ENCODE measurements at regions not wholly inside any gene's neighbourhood (a gene's known extent, or its start where the extent isn't known, plus 50 kb on each side); places are given as distances from the start of the nearest gene placed in this dataset.

DNA sequence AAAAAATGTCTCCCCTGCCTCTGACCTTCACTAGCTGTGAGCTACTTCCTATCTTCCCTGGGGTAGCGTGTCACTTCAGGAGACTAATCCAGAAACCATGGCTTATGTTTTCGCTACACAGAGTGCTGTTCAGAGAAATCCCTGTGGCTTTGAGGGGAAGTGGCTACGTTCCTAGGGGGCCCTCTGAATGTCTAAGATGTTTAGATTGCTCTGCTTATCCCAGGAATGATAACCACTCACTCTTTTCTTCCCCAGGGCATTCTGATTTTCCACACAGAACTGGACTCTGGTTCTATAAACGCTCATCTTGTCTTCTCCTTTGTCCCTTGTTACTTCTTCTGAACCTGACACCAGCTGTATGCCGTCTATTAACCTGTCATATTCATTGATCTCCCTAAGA is 572.5 kb downstream of the OLFM4 start:
- ATAC-seq (replicated peaks in 1 of 4) (no peak), DNase-seq (no peak)
- Mint-ChIP-seq H3K4me3 (no peak overlapping the region), H3K4me1 (no peaks in the 10 kb centered on the region), H3K27ac (no peak overlapping the region), H3K9me3 (peaks cover 13 to 18% (median 17%) of the 10 kb centered on the region in 3 donors), H3K36me3 (no peaks in the 10 kb centered on the region), H3K27me3 (no peaks in the 10 kb centered on the region)
- Histone ChIP-seq H3K27me3 (replicated peaks in 1 of 2; ENCODE audit: control insufficient read depth in 2 of 2, extremely low read depth in 1 of 2, insufficient read depth in 2 of 2, low read length in 1 of 2) (no peaks in the 10 kb centered on the region), H3K27ac (ENCODE audit: low read length) (no peak overlapping the region), H3K36me3 (ENCODE audit: control insufficient read depth in 2 of 2, extremely low read depth in 1 of 2, insufficient read depth in 1 of 2, low read length in 1 of 2) (no peaks in the 10 kb centered on the region), H3K4me3 (ENCODE audit: control insufficient read depth in 1 of 2, extremely low read depth in 1 of 2, low read length in 1 of 2) (no peak overlapping the region), H3K9me3 (no peaks in the 10 kb centered on the region), H3K4me1 (ENCODE audit: control insufficient read depth in 1 of 2, extremely low read depth in 1 of 2, insufficient read depth in 2 of 2, low read length in 2 of 2) (no peaks in the 10 kb centered on the region)
- ChIA-PET CTCF (no interaction called here), POLR2A (no interaction called here)
- 58% methylated on average over 2 of the region's 5 CpGs for WGBS (ENCODE audit: insufficient coverage)

DNA sequence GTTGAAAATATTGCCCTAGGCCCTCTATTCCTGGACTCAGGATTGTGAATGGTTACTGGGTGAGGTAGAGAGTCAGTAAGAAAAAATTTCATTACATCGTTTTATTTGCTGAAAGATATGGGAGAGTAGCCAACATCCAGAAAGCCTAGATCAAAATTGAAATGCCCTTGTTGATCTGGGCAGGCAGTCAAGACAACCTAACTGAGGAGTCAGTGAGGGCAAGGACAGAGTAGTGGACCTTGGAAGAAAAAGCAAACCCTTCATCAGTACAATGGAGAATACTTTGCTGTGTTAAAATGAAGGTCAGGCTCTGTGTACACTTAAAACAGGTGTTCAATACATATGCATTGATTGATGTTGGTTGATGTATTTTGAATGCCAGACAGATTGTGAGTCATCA is 576.7 kb downstream of the OLFM4 start:
- POLR2A ChIA-PET: no interaction called here
- H3K9me3 Mint-ChIP-seq: peaks cover 13 to 24% (median 19%) of the 10 kb centered on the region in 3 donors
- no peaks in the 10 kb centered on the region for H3K36me3 ChIP-seq (ENCODE audit: control insufficient read depth in 2 of 2, extremely low read depth in 1 of 2, insufficient read depth in 1 of 2, low read length in 1 of 2)

DNA sequence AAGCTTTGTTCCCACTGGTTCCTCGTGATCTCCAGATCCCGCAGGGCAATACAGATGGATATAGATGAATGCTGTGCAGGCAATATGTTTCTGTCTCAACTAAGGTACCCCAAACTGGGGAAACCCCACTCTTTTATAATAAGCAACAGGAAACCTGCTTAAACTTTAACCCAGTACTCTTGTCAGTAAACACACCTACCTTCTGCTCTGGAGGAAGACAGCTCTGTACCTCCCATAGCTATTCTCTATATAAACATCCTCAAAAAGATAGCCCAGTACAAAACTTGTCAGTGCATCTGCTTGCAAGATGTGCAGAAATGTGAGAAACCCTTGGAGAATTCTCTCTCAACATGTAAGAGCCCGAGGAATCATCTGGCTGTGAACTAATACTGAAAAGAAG is 583.6 kb downstream of the OLFM4 start:
- Mint-ChIP-seq H3K4me3 (no peak overlapping the region), H3K27ac (no peak overlapping the region), H3K36me3 (no peaks in the 10 kb centered on the region), H3K9me3 (peaks cover 0 to 6% (median 4%) of the 10 kb centered on the region in 3 donors), H3K4me1 (no peaks in the 10 kb centered on the region), H3K27me3 (no peaks in the 10 kb centered on the region)
- Histone ChIP-seq H3K4me1 (ENCODE audit: control insufficient read depth in 1 of 2, extremely low read depth in 1 of 2, insufficient read depth in 2 of 2, low read length in 2 of 2) (no peaks in the 10 kb centered on the region), H3K4me3 (ENCODE audit: control insufficient read depth in 1 of 2, extremely low read depth in 1 of 2, low read length in 1 of 2) (no peak overlapping the region), H3K27me3 (replicated peaks in 1 of 2; ENCODE audit: control insufficient read depth in 2 of 2, extremely low read depth in 1 of 2, insufficient read depth in 2 of 2, low read length in 1 of 2) (no peaks in the 10 kb centered on the region), H3K36me3 (ENCODE audit: control insufficient read depth in 2 of 2, extremely low read depth in 1 of 2, insufficient read depth in 1 of 2, low read length in 1 of 2) (no peaks in the 10 kb centered on the region), H3K9me3 (no peaks in the 10 kb centered on the region), H3K27ac (ENCODE audit: low read length) (no peak overlapping the region)
- ATAC-seq (replicated peaks in 1 of 4) (no peak), DNase-seq (no peak)
- WGBS (ENCODE audit: insufficient coverage): no CpG with 5 or more reads among the region's 3 CpGs
- ChIA-PET POLR2A (no interaction called here), CTCF (no interaction called here)

More for the DNA sequence above, 576.7 kb downstream of the OLFM4 start:
- CTCF ChIA-PET: no interaction called here
- no peak overlapping the region for H3K27ac Mint-ChIP-seq
- no peak overlapping the region for H3K4me3 Mint-ChIP-seq
- no peaks in the 10 kb centered on the region for H3K36me3 Mint-ChIP-seq
- no peaks in the 10 kb centered on the region for H3K27me3 Mint-ChIP-seq
- no peaks in the 10 kb centered on the region for H3K4me1 ChIP-seq (ENCODE audit: control insufficient read depth in 1 of 2, extremely low read depth in 1 of 2, insufficient read depth in 2 of 2, low read length in 2 of 2)
- DNase-seq: no peak
- WGBS (ENCODE audit: insufficient coverage): no CpG with 5 or more reads among the region's 1 CpG
- no peak for ATAC-seq (replicated peaks in 1 of 4)
- H3K4me3 ChIP-seq (ENCODE audit: control insufficient read depth in 1 of 2, extremely low read depth in 1 of 2, low read length in 1 of 2): no peak overlapping the region
- no peak overlapping the region for H3K27ac ChIP-seq (ENCODE audit: low read length)
- no peaks in the 10 kb centered on the region for H3K9me3 ChIP-seq
- H3K27me3 ChIP-seq (replicated peaks in 1 of 2; ENCODE audit: control insufficient read depth in 2 of 2, extremely low read depth in 1 of 2, insufficient read depth in 2 of 2, low read length in 1 of 2): no peaks in the 10 kb centered on the region
- no peaks in the 10 kb centered on the region for H3K4me1 Mint-ChIP-seq

DNA sequence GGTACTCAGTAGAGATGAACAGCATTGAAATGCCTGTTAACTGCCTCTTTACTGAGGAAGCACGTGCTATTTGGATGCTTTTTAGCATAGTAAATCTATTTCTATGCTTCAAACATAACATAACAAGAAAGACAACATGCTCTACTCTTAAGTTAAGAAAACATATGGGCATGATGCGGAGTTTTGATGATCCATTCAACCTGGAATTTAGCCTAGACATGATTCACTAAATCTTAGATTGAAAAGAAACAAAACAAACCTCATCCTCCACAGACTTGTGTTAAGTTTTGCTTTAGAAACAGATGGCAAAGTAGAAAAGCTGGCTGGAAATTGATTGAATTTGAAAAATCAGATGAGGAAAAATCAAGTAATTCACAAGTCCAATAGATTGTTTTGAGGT is 593.8 kb downstream of the OLFM4 start:
- Mint-ChIP-seq H3K27me3 (no peaks in the 10 kb centered on the region), H3K27ac (no peak overlapping the region), H3K4me3 (no peak overlapping the region), H3K4me1 (no peaks in the 10 kb centered on the region), H3K36me3 (no peaks in the 10 kb centered on the region), H3K9me3 (peaks cover 4 to 18% (median 14%) of the 10 kb centered on the region in 3 donors)
- Histone ChIP-seq H3K27me3 (replicated peaks in 1 of 2; ENCODE audit: control insufficient read depth in 2 of 2, extremely low read depth in 1 of 2, insufficient read depth in 2 of 2, low read length in 1 of 2) (no peaks in the 10 kb centered on the region), H3K36me3 (ENCODE audit: control insufficient read depth in 2 of 2, extremely low read depth in 1 of 2, insufficient read depth in 1 of 2, low read length in 1 of 2) (no peaks in the 10 kb centered on the region), H3K4me1 (ENCODE audit: control insufficient read depth in 1 of 2, extremely low read depth in 1 of 2, insufficient read depth in 2 of 2, low read length in 2 of 2) (no peaks in the 10 kb centered on the region), H3K4me3 (ENCODE audit: control insufficient read depth in 1 of 2, extremely low read depth in 1 of 2, low read length in 1 of 2) (no peak overlapping the region), H3K27ac (ENCODE audit: low read length) (no peak overlapping the region), H3K9me3 (no peaks in the 10 kb centered on the region)
- CTCF ChIA-PET: no interaction called here
- DNase-seq (no peak), ATAC-seq (replicated peaks in 1 of 4) (no peak)
- POLR2A ChIA-PET: no interaction called here
- no CpG with 5 or more reads among the region's 2 CpGs for WGBS (ENCODE audit: insufficient coverage)

DNA sequence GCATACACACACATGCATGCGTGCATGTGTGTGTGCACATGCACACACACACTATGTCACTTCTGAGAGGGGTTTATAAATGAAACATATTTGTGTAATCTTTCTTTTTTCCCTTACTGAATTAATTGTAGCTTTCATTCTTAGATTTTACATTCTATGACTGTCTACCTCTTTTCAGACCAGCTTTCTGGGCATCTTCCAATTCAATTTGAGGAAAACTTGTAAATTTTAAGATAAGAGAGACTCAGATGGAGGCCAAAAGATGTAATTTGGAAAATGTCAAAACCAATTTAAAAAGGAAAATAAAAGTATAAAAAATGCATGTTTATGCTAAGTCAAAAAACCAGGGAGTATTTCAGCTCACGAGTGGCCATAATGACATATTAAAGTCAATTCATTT is 594.5 kb downstream of the OLFM4 start:
- ChIA-PET POLR2A (no interaction called here), CTCF (no interaction called here)
- no peaks in the 10 kb centered on the region for H3K4me1 ChIP-seq (ENCODE audit: control insufficient read depth in 1 of 2, extremely low read depth in 1 of 2, insufficient read depth in 2 of 2, low read length in 2 of 2)
- Mint-ChIP-seq H3K4me1 (no peaks in the 10 kb centered on the region), H3K27me3 (no peaks in the 10 kb centered on the region), H3K27ac (no peak overlapping the region), H3K36me3 (no peaks in the 10 kb centered on the region), H3K9me3 (peaks cover 4 to 18% (median 14%) of the 10 kb centered on the region in 3 donors), H3K4me3 (no peak overlapping the region)
- no peaks in the 10 kb centered on the region for H3K27me3 ChIP-seq (replicated peaks in 1 of 2; ENCODE audit: control insufficient read depth in 2 of 2, extremely low read depth in 1 of 2, insufficient read depth in 2 of 2, low read length in 1 of 2)
- WGBS (ENCODE audit: insufficient coverage): no CpG with 5 or more reads among the region's 2 CpGs
- ATAC-seq (replicated peaks in 1 of 4) (no peak), DNase-seq (no peak)
- H3K27ac ChIP-seq (ENCODE audit: low read length): no peak overlapping the region
- no peaks in the 10 kb centered on the region for H3K36me3 ChIP-seq (ENCODE audit: control insufficient read depth in 2 of 2, extremely low read depth in 1 of 2, insufficient read depth in 1 of 2, low read length in 1 of 2)
- no peaks in the 10 kb centered on the region for H3K9me3 ChIP-seq
- no peak overlapping the region for H3K4me3 ChIP-seq (ENCODE audit: control insufficient read depth in 1 of 2, extremely low read depth in 1 of 2, low read length in 1 of 2)

DNA sequence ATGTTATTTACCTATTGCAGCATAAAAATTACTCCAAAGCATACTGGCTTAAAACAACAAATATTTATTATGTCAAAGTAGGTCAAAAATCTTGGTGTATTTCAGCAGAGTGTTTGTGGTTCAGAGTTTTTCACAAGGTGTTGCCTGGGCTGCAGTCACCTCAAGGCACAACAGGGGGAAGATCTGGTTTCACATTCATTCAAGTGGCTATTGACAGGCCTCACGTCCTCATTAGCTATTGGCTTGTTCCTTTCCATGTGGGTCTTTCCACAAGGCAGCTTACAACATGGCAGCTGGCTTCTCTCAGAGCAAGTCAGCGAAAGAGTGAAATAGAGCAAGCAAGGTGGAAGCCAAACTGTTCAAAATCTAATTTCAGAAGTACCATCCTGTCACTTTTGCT is 602.9 kb downstream of the OLFM4 start:
- no peaks in the 10 kb centered on the region for H3K27me3 ChIP-seq (replicated peaks in 1 of 2; ENCODE audit: control insufficient read depth in 2 of 2, extremely low read depth in 1 of 2, insufficient read depth in 2 of 2, low read length in 1 of 2)
- ChIA-PET POLR2A (no interaction called here), CTCF (no interaction called here)
- H3K4me1 ChIP-seq (ENCODE audit: control insufficient read depth in 1 of 2, extremely low read depth in 1 of 2, insufficient read depth in 2 of 2, low read length in 2 of 2): no peaks in the 10 kb centered on the region
- WGBS (ENCODE audit: insufficient coverage): 68% methylated on average over 2 of the region's 2 CpGs
- Mint-ChIP-seq H3K27me3 (no peaks in the 10 kb centered on the region), H3K4me3 (no peak overlapping the region), H3K4me1 (no peaks in the 10 kb centered on the region), H3K9me3 (peaks cover 6 to 10% (median 8%) of the 10 kb centered on the region in 3 donors), H3K36me3 (no peaks in the 10 kb centered on the region), H3K27ac (no peak overlapping the region)
- DNase-seq: no peak
- ATAC-seq (replicated peaks in 1 of 4): no peak
- H3K36me3 ChIP-seq (ENCODE audit: control insufficient read depth in 2 of 2, extremely low read depth in 1 of 2, insufficient read depth in 1 of 2, low read length in 1 of 2): no peaks in the 10 kb centered on the region
- H3K9me3 ChIP-seq: no peaks in the 10 kb centered on the region
- H3K27ac ChIP-seq (ENCODE audit: low read length): no peak overlapping the region
- no peak overlapping the region for H3K4me3 ChIP-seq (ENCODE audit: control insufficient read depth in 1 of 2, extremely low read depth in 1 of 2, low read length in 1 of 2)

DNA sequence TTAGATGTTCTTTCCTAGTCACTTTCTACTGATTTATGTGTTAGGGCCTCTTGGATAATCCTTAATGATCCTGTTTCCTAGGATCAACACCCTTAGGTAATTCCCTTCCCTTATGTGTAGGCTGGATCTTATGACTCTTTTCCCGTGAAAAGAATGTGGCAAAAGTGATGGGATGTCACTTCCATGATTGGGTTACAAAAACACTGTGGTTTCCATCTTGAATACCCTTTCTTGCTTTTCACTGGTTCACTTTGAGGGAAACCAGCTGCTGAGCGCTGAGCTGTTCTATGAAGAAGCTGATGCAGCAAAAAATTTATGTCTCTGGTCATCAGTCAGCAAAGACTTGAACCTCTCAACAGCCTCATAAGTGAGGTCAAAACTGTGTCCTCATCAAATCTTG is 609.4 kb downstream of the OLFM4 start:
- ATAC-seq (replicated peaks in 1 of 4): no peak
- Histone ChIP-seq H3K4me1 (ENCODE audit: control insufficient read depth in 1 of 2, extremely low read depth in 1 of 2, insufficient read depth in 2 of 2, low read length in 2 of 2) (no peaks in the 10 kb centered on the region), H3K9me3 (no peaks in the 10 kb centered on the region), H3K36me3 (ENCODE audit: control insufficient read depth in 2 of 2, extremely low read depth in 1 of 2, insufficient read depth in 1 of 2, low read length in 1 of 2) (no peaks in the 10 kb centered on the region), H3K27ac (ENCODE audit: low read length) (no peak overlapping the region), H3K27me3 (replicated peaks in 1 of 2; ENCODE audit: control insufficient read depth in 2 of 2, extremely low read depth in 1 of 2, insufficient read depth in 2 of 2, low read length in 1 of 2) (no peaks in the 10 kb centered on the region), H3K4me3 (ENCODE audit: control insufficient read depth in 1 of 2, extremely low read depth in 1 of 2, low read length in 1 of 2) (no peak overlapping the region)
- ChIA-PET CTCF (no interaction called here), POLR2A (no interaction called here)
- H3K27ac Mint-ChIP-seq: no peak overlapping the region
- H3K9me3 Mint-ChIP-seq: peaks cover 11 to 13% (median 13%) of the 10 kb centered on the region in 3 donors
- no peak for DNase-seq
- no peak overlapping the region for H3K4me3 Mint-ChIP-seq
- WGBS (ENCODE audit: insufficient coverage): 68% methylated on average over 2 of the region's 2 CpGs
- no peaks in the 10 kb centered on the region for H3K4me1 Mint-ChIP-seq
- no peaks in the 10 kb centered on the region for H3K27me3 Mint-ChIP-seq
- no peaks in the 10 kb centered on the region for H3K36me3 Mint-ChIP-seq

Data from T-cell (primary cell).